ENCODE measurements at regions not wholly inside any gene's neighbourhood (a gene's known extent, or its start where the extent isn't known, plus 50 kb on each side); places are given as distances from the start of the nearest gene placed in this dataset.

DNA sequence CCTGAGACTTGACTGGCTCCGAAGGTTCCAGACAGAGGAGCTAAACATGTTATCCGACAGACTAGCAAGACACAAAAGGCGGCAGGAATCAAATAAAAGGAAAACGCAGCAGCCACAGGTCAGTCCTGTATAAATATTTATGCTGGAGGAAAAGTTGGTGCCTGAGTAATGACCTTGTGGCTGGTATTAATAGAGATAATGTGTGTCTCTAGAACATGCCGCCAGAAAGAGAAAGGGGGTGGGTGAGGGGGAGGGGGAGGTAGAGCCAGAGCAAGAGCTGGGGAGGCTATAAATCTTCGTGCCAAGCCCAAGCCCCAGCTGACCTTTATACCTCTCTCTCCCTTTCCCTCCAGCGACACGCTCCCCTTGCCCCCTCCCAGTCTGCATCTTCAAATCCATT lies 590.4 kb downstream of the MED13L start:
- H3K4me1 ChIP-seq (ENCODE audit: control insufficient read depth, extremely low read depth, insufficient read depth, low read length): no peaks in the 10 kb centered on the region
- H3K79me2 ChIP-seq (ENCODE audit: control insufficient read depth, insufficient read depth, low read length): no peaks in the 10 kb centered on the region
- H3K27ac ChIP-seq (ENCODE audit: insufficient read depth, low read length): no peak overlapping the region
- H3K4me2 ChIP-seq (ENCODE audit: extremely low read depth, insufficient read depth, low read length): no peak overlapping the region
- H4K20me1 ChIP-seq (ENCODE audit: control insufficient read depth, extremely low read depth, insufficient read depth, low read length): no peaks in the 10 kb centered on the region
- H3K9ac ChIP-seq (ENCODE audit: insufficient read depth, low read length): no peak overlapping the region
- peak in 1 of 2 donors; percentile 4 for DNase-seq (ENCODE audit: low read depth in 2 of 2)
- no peak overlapping the region for H3K4me3 ChIP-seq (replicated peaks in 1 of 4; ENCODE audit: control extremely low read depth in 1 of 4, insufficient read depth in 1 of 4, low read depth in 3 of 4, low read length in 4 of 4)
- no peaks in the 10 kb centered on the region for H3K36me3 ChIP-seq (ENCODE audit: control insufficient read depth, insufficient read depth, low read length)
- no peaks in the 10 kb centered on the region for H3K9me3 ChIP-seq (ENCODE audit: control insufficient read depth, insufficient read depth, low read depth, low read length)
- H3K27me3 ChIP-seq (ENCODE audit: control insufficient read depth, insufficient read depth, low read length): no peaks in the 10 kb centered on the region
- TF ChIP-seq, protein P1, sequence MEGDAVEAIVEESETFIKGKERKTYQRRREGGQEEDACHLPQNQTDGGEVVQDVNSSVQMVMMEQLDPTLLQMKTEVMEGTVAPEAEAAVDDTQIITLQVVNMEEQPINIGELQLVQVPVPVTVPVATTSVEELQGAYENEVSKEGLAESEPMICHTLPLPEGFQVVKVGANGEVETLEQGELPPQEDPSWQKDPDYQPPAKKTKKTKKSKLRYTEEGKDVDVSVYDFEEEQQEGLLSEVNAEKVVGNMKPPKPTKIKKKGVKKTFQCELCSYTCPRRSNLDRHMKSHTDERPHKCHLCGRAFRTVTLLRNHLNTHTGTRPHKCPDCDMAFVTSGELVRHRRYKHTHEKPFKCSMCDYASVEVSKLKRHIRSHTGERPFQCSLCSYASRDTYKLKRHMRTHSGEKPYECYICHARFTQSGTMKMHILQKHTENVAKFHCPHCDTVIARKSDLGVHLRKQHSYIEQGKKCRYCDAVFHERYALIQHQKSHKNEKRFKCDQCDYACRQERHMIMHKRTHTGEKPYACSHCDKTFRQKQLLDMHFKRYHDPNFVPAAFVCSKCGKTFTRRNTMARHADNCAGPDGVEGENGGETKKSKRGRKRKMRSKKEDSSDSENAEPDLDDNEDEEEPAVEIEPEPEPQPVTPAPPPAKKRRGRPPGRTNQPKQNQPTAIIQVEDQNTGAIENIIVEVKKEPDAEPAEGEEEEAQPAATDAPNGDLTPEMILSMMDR (conservative IDR thresholded peaks at IDR 0.05 in 1 of 2, IDR thresholded peaks at IDR 0.05 in 1 of 2; ENCODE audit: low read depth in 1 of 2, low read length in 2 of 2): no peak
- no peak for TF ChIP-seq EZH2 (IDR thresholded peaks at IDR 0.05; ENCODE audit: low read length, missing control alignments)
- H2AFZ ChIP-seq (ENCODE audit: low read length): no peak overlapping the region

DNA sequence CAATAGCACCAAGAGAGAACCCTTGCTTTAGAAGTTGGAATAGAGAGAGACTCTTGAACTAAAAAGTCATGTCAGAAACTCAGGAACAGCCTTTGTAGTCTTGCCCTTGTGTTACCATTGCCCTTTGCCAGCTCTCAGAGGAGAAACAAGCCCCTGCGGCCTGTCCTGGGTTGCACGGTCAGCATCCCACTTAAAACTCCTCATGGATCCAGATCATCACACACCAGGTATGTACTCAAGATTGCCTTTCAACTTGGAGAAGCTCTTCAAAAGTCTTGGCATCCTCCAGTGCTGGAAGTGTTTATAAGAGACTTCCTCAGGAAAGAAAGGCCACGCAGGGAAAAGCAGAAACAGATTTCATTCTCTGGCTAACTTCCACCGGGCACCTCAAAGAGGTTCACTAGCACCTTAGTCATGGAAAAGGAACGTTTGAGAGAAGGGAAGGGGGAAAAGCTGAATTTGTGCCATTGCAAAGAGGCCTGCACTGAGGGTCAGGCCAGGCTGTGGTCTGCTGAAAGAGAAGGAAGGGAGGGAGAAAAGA lies 594.2 kb downstream of the MED13L start:
- Histone ChIP-seq H3K27ac (ENCODE audit: insufficient read depth, low read length) (no peak overlapping the region), H3K4me2 (ENCODE audit: extremely low read depth, insufficient read depth, low read length) (no peak overlapping the region), H3K9me3 (ENCODE audit: control insufficient read depth, insufficient read depth, low read depth, low read length) (no peaks in the 10 kb centered on the region), H3K4me1 (ENCODE audit: control insufficient read depth, extremely low read depth, insufficient read depth, low read length) (no peaks in the 10 kb centered on the region), H4K20me1 (ENCODE audit: control insufficient read depth, extremely low read depth, insufficient read depth, low read length) (no peaks in the 10 kb centered on the region), H2AFZ (ENCODE audit: low read length) (no peak overlapping the region), H3K36me3 (ENCODE audit: control insufficient read depth, insufficient read depth, low read length) (no peaks in the 10 kb centered on the region), H3K4me3 (replicated peaks in 1 of 4; ENCODE audit: control extremely low read depth in 1 of 4, insufficient read depth in 1 of 4, low read depth in 3 of 4, low read length in 4 of 4) (no peak overlapping the region), H3K27me3 (ENCODE audit: control insufficient read depth, insufficient read depth, low read length) (no peaks in the 10 kb centered on the region), H3K79me2 (ENCODE audit: control insufficient read depth, insufficient read depth, low read length) (no peaks in the 10 kb centered on the region), H3K9ac (ENCODE audit: insufficient read depth, low read length) (no peak overlapping the region)
- no peak for TF ChIP-seq EZH2 (IDR thresholded peaks at IDR 0.05; ENCODE audit: low read length, missing control alignments)
- TF ChIP-seq, protein P1 (conservative IDR thresholded peaks at IDR 0.05 in 1 of 2, IDR thresholded peaks at IDR 0.05 in 1 of 2; ENCODE audit: low read depth in 1 of 2, low read length in 2 of 2): no peak
- DNase-seq (ENCODE audit: low read depth in 2 of 2): peak in 1 of 2 donors; percentile 65

- Histone ChIP-seq H3K4me2 (ENCODE audit: extremely low read depth, insufficient read depth, low read length) (no peak overlapping the region), H3K27me3 (ENCODE audit: control insufficient read depth, insufficient read depth, low read length) (no peaks in the 10 kb centered on the region), H3K79me2 (ENCODE audit: control insufficient read depth, insufficient read depth, low read length) (no peaks in the 10 kb centered on the region), H3K36me3 (ENCODE audit: control insufficient read depth, insufficient read depth, low read length) (no peaks in the 10 kb centered on the region), H3K4me1 (ENCODE audit: control insufficient read depth, extremely low read depth, insufficient read depth, low read length) (no peaks in the 10 kb centered on the region), H3K27ac (ENCODE audit: insufficient read depth, low read length) (no peak overlapping the region), H4K20me1 (ENCODE audit: control insufficient read depth, extremely low read depth, insufficient read depth, low read length) (no peaks in the 10 kb centered on the region), H3K9ac (ENCODE audit: insufficient read depth, low read length) (no peak overlapping the region), H2AFZ (ENCODE audit: low read length) (no peak overlapping the region), H3K9me3 (ENCODE audit: control insufficient read depth, insufficient read depth, low read depth, low read length) (no peaks in the 10 kb centered on the region), H3K4me3 (replicated peaks in 1 of 4; ENCODE audit: control extremely low read depth in 1 of 4, insufficient read depth in 1 of 4, low read depth in 3 of 4, low read length in 4 of 4) (no peak overlapping the region)
- no peak for TF ChIP-seq EZH2 (IDR thresholded peaks at IDR 0.05; ENCODE audit: low read length, missing control alignments)
- TF ChIP-seq, protein P1 (conservative IDR thresholded peaks at IDR 0.05 in 1 of 2, IDR thresholded peaks at IDR 0.05 in 1 of 2; ENCODE audit: low read depth in 1 of 2, low read length in 2 of 2): no peak
- DNase-seq (ENCODE audit: low read depth in 2 of 2): no peak
Measured at GRCh38 chr12:115680967-115681366, 596.5 kb downstream of the MED13L start.

Data from fibroblast of lung (primary cell).